SH-SY5Y (cell line): ENCODE measurements at regions not wholly inside any gene's neighbourhood (a gene's known extent, or its start where the extent isn't known, plus 50 kb on each side); places are given as distances from the start of the nearest gene placed in this dataset.

Source experiments
- GATA2 ChIP-seq: IDR thresholded peaks from 2 replicates; pipeline ENCODE4 v1.6.1; 2011; ENCODE audit warnings: mild to moderate bottlenecking, low read depth, low read length
- GATA3 ChIP-seq: IDR thresholded peaks from 2 replicates; pipeline ENCODE4 v1.6.1; 2011; ENCODE audit warnings: low read depth, mild to moderate bottlenecking, low read length, moderate library complexity

GRCh38 chr4:135976860-135977259 lies 1555.4 kb downstream of the PCDH18 start:
- TF ChIP-seq GATA2 (no peak), GATA3 (no peak)
